AG09319 (cell line): ENCODE measurements at regions not wholly inside any gene's neighbourhood (a gene's known extent, or its start where the extent isn't known, plus 50 kb on each side); places are given as distances from the start of the nearest gene placed in this dataset.
"Not testable (repeated sequence)": the region's sequence is repeated elsewhere in the genome, so short reads cannot be mapped to it uniquely, and the experiment has no call there.

ENCODE experiments used
- DNase-seq: peaks from one replicate; pipeline ENCODE4 v3.0.0-alpha.2; 2010; ENCODE audit warnings: low read depth; ENCODE audit errors: extremely low read depth
- CTCF ChIP-seq: IDR thresholded peaks from 2 replicates; pipeline ENCODE4 v1.5.1; 2011; ENCODE audit warnings: low read depth, mild to moderate bottlenecking, inconsistent platforms, low read length, moderate library complexity

GRCh38 chr6:55101157-55101556 lies 73.2 kb upstream of the HCRTR2 start:
- DNase-seq, result no peak
- no peak for TF ChIP-seq CTCF

GRCh38 chr6:55108134-55109130 lies 65.9 kb upstream of the HCRTR2 start:
- no peak for DNase-seq
- TF ChIP-seq CTCF, result no peak

GRCh38 chr6:55117267-55117666 lies 57.0 kb upstream of the HCRTR2 start:
- no peak for DNase-seq
- TF ChIP-seq CTCF, result no peak

- DNase-seq, result not testable (repeated sequence)
These were observed 50.1 kb upstream of the HCRTR2 start for GRCh38 chr6:55124241-55124640.
